HG02852 (cell line): ENCODE measurements at regions not wholly inside any gene's neighbourhood (a gene's known extent, or its start where the extent isn't known, plus 50 kb on each side); places are given as distances from the start of the nearest gene placed in this dataset.
"Not testable (repeated sequence)": the region's sequence is repeated elsewhere in the genome, so short reads cannot be mapped to it uniquely, and the experiment has no call there.

Source experiments
- ATAC-seq: cut with Tn5 transposase; IDR thresholded peaks from one replicate; pipeline ENCODE4 v1.9.1; 2021; ENCODE audit warnings: mild to moderate bottlenecking, moderate library complexity; ENCODE audit not compliant: unreplicated experiment

GRCh38 chr1:14177866-14178265 is 420.6 kb upstream of the KAZN start:
- ATAC-seq, result not testable (repeated sequence)

GRCh38 chr1:14180738-14181137 is 417.7 kb upstream of the KAZN start:
- no peak for ATAC-seq

GRCh38 chr1:14181191-14181795 is 417.2 kb upstream of the KAZN start:
- ATAC-seq, result no peak

- ATAC-seq, result no peak
Observed at GRCh38 chr1:14182856-14183255, 415.6 kb upstream of the KAZN start.

- ATAC-seq, result no peak
Observed at GRCh38 chr1:14183329-14183728, 415.2 kb upstream of the KAZN start.

GRCh38 chr1:14184454-14184853 is 414.0 kb upstream of the KAZN start:
- no peak for ATAC-seq

- no peak for ATAC-seq
Observed at GRCh38 chr1:14189381-14189780, 409.1 kb upstream of the KAZN start.

GRCh38 chr1:14190508-14190907 is 408.0 kb upstream of the KAZN start:
- ATAC-seq, result no peak

- ATAC-seq, result no peak
Observed at GRCh38 chr1:14194511-14194910, 404.0 kb upstream of the KAZN start.

GRCh38 chr1:14205066-14205465 is 393.4 kb upstream of the KAZN start:
- ATAC-seq, result no peak

GRCh38 chr1:14215151-14215550 is 383.3 kb upstream of the KAZN start:
- no peak for ATAC-seq

GRCh38 chr1:14217384-14217783 is 381.1 kb upstream of the KAZN start:
- no peak for ATAC-seq

- no peak for ATAC-seq
Observed at GRCh38 chr1:14220324-14220723, 378.2 kb upstream of the KAZN start.

GRCh38 chr1:14220811-14221210 is 377.7 kb upstream of the KAZN start:
- ATAC-seq, result no peak

- no peak for ATAC-seq
Observed at GRCh38 chr1:14222086-14222485, 376.4 kb upstream of the KAZN start.

- ATAC-seq, result no peak
Observed at GRCh38 chr1:14228677-14229076, 369.8 kb upstream of the KAZN start.

GRCh38 chr1:14233510-14233909 is 365.0 kb upstream of the KAZN start:
- no peak for ATAC-seq

- ATAC-seq, result no peak
Observed at GRCh38 chr1:14236097-14236496, 362.4 kb upstream of the KAZN start.

GRCh38 chr1:14238472-14239307 is 359.8 kb upstream of the KAZN start:
- no peak for ATAC-seq

GRCh38 chr1:14240265-14240664 is 358.2 kb upstream of the KAZN start:
- ATAC-seq, result no peak

GRCh38 chr1:14242123-14242522 is 356.4 kb upstream of the KAZN start:
- no peak for ATAC-seq

- no peak for ATAC-seq
Observed at GRCh38 chr1:14242870-14243269, 355.6 kb upstream of the KAZN start.

GRCh38 chr1:14245954-14246353 is 352.5 kb upstream of the KAZN start:
- ATAC-seq, result no peak
